CD4-positive, alpha-beta memory T cell (primary cell): ENCODE measurements at regions not wholly inside any gene's neighbourhood (a gene's known extent, or its start where the extent isn't known, plus 50 kb on each side); places are given as distances from the start of the nearest gene placed in this dataset.

ENCODE experiments used
- CTCF ChIA-PET: fragments of 350-600 bp; sonication (Branson Sonifier 250); formaldehyde crosslinking; loops from one replicate; lab custom pipeline; 2021; ENCODE audit warnings: inconsistent platforms; ENCODE audit not compliant: partially characterized antibody; lab: Charles Lee
- POLR2A ChIA-PET: fragments of 350-600 bp; sonication (Branson Sonifier 250); formaldehyde crosslinking; loops from one replicate; lab custom pipeline; 2021; ENCODE audit not compliant: partially characterized antibody; lab: Charles Lee
- DNase-seq, 5 donors: peaks; one replicate each; pipeline versions ENCODE4 v3.0.0 to v3.0.0-alpha.2; 2020 to 2022; ENCODE audit warnings: mixed read lengths in 1 of 5
- H3K27ac ChIP-seq: one replicate; pipeline ENCODE4 v1.7.0; 2013; ENCODE audit warnings: low read depth, low read length
- H3K27me3 ChIP-seq: 2 replicates; pipeline ENCODE4 v1.7.0; 2013; ENCODE audit warnings: mild to moderate bottlenecking, low read length, moderate library complexity; ENCODE audit not compliant: insufficient read depth
- H3K36me3 ChIP-seq: 2 replicates; pipeline ENCODE4 v1.7.0; 2013; ENCODE audit warnings: mild to moderate bottlenecking, low read length, moderate library complexity; ENCODE audit not compliant: insufficient read depth
- H3K4me1 ChIP-seq: 2 replicates; pipeline ENCODE4 v1.7.0; 2013; ENCODE audit warnings: mild to moderate bottlenecking, low read length, moderate library complexity; ENCODE audit not compliant: insufficient read depth
- H3K4me3 ChIP-seq, 2 donors: one replicate each; pipeline ENCODE4 v1.7.0; 2013; ENCODE audit warnings: low read length in 2 of 2, mild to moderate bottlenecking in 1 of 2
- H3K9me3 ChIP-seq, 2 donors: one replicate each; pipeline ENCODE4 v1.7.0; 2013; ENCODE audit warnings: low read length in 2 of 2, control low read depth in 1 of 2; ENCODE audit not compliant: control insufficient read depth in 1 of 2
- H3K27ac Mint-ChIP-seq, 7 donors: one replicate each; pipeline ENCODE4 v1.8.0; 2020 to 2021; ENCODE audit warnings: mixed read lengths in 7 of 7, mild to moderate bottlenecking in 6 of 7, inconsistent platforms in 3 of 7, moderate library complexity in 3 of 7
- H3K27me3 Mint-ChIP-seq, 2 donors: one replicate each; pipeline ENCODE4 v1.8.0; 2020 to 2021; ENCODE audit warnings: mixed read lengths in 2 of 2
- H3K36me3 Mint-ChIP-seq, 2 donors: one replicate each; pipeline ENCODE4 v1.8.0; 2020 to 2021; ENCODE audit warnings: mixed read lengths in 2 of 2, inconsistent platforms in 1 of 2, mild to moderate bottlenecking in 1 of 2
- H3K4me1 Mint-ChIP-seq, 4 donors: one replicate each; pipeline ENCODE4 v1.8.0; 2020 to 2021; ENCODE audit warnings: mixed read lengths in 4 of 4, mild to moderate bottlenecking in 1 of 4
- H3K4me3 Mint-ChIP-seq, 8 donors: one replicate each; pipeline ENCODE4 v1.8.0; 2020 to 2021; ENCODE audit warnings: mixed read lengths in 8 of 8, mild to moderate bottlenecking in 7 of 8, moderate library complexity in 6 of 8, inconsistent platforms in 3 of 8
- H3K9me3 Mint-ChIP-seq, 8 donors: one replicate each; pipeline ENCODE4 v1.8.0; 2020 to 2021; ENCODE audit warnings: mixed read lengths in 8 of 8, mild to moderate bottlenecking in 5 of 8, inconsistent platforms in 3 of 8, moderate library complexity in 1 of 8
- intact Hi-C: fragments of 100-400 bp; cut with micrococcal nuclease; formaldehyde crosslinking; loops from one replicate; pipeline ENCODE4 v1.15.1; 2023

- CTCF ChIA-PET: no interaction called here
- peaks cover 0 to 3% of the 10 kb centered on the region in 2 donors for H3K27me3 Mint-ChIP-seq
- Histone ChIP-seq H3K36me3 (no peaks in the 10 kb centered on the region), H3K4me1 (no peaks in the 10 kb centered on the region), H3K27me3 (no peaks in the 10 kb centered on the region), H3K27ac (no peak overlapping the region), H3K9me3 (no peaks in the 10 kb centered on the region), H3K4me3 (no peak overlapping the region)
- POLR2A ChIA-PET: no interaction called here
- no peak for DNase-seq
- no peak overlapping the region for H3K27ac Mint-ChIP-seq
- intact Hi-C loops: no loop called here
- H3K4me3 Mint-ChIP-seq: no peak overlapping the region
- H3K4me1 Mint-ChIP-seq: no peaks in the 10 kb centered on the region
- no peaks in the 10 kb centered on the region for H3K9me3 Mint-ChIP-seq
- H3K36me3 Mint-ChIP-seq: no peaks in the 10 kb centered on the region
These were observed 196.9 kb downstream of the ADAMTS15 start for GRCh38 chr11:130645164-130645842.

- Mint-ChIP-seq H3K27ac (no peak overlapping the region), H3K4me3 (no peak overlapping the region), H3K27me3 (peaks cover 0 to 3% of the 10 kb centered on the region in 2 donors), H3K4me1 (no peaks in the 10 kb centered on the region), H3K9me3 (no peaks in the 10 kb centered on the region), H3K36me3 (no peaks in the 10 kb centered on the region)
- POLR2A ChIA-PET: no interaction called here
- no peak for DNase-seq
- CTCF ChIA-PET: no interaction called here
- Histone ChIP-seq H3K4me1 (no peaks in the 10 kb centered on the region), H3K4me3 (no peak overlapping the region), H3K27me3 (no peaks in the 10 kb centered on the region), H3K27ac (no peak overlapping the region), H3K36me3 (no peaks in the 10 kb centered on the region), H3K9me3 (no peaks in the 10 kb centered on the region)
- intact Hi-C loops: no loop called here
These were observed 197.4 kb downstream of the ADAMTS15 start for GRCh38 chr11:130645843-130646197.

GRCh38 chr11:130646881-130647280 lies 198.4 kb downstream of the ADAMTS15 start:
- H3K4me3 Mint-ChIP-seq: no peak overlapping the region
- no peaks in the 10 kb centered on the region for H3K9me3 Mint-ChIP-seq
- ChIA-PET POLR2A (no interaction called here), CTCF (no interaction called here)
- Histone ChIP-seq H3K27me3 (no peaks in the 10 kb centered on the region), H3K4me3 (no peak overlapping the region), H3K4me1 (no peaks in the 10 kb centered on the region), H3K36me3 (no peaks in the 10 kb centered on the region), H3K27ac (no peak overlapping the region), H3K9me3 (no peaks in the 10 kb centered on the region)
- no peak overlapping the region for H3K27ac Mint-ChIP-seq
- H3K36me3 Mint-ChIP-seq: no peaks in the 10 kb centered on the region
- intact Hi-C loops: no loop called here
- peaks cover 0 to 3% of the 10 kb centered on the region in 2 donors for H3K27me3 Mint-ChIP-seq
- H3K4me1 Mint-ChIP-seq: no peaks in the 10 kb centered on the region
- DNase-seq: no peak

GRCh38 chr11:130647371-130647770 lies 198.9 kb downstream of the ADAMTS15 start:
- POLR2A ChIA-PET: no interaction called here
- H3K4me3 ChIP-seq: no peak overlapping the region
- no peaks in the 10 kb centered on the region for H3K27me3 ChIP-seq
- Mint-ChIP-seq H3K27ac (no peak overlapping the region), H3K27me3 (peaks cover 0 to 3% of the 10 kb centered on the region in 2 donors), H3K36me3 (no peaks in the 10 kb centered on the region), H3K9me3 (no peaks in the 10 kb centered on the region), H3K4me1 (no peaks in the 10 kb centered on the region), H3K4me3 (no peak overlapping the region)
- H3K36me3 ChIP-seq: no peaks in the 10 kb centered on the region
- intact Hi-C loops: no loop called here
- H3K27ac ChIP-seq: no peak overlapping the region
- H3K4me1 ChIP-seq: no peaks in the 10 kb centered on the region
- no peak for DNase-seq
- no peaks in the 10 kb centered on the region for H3K9me3 ChIP-seq
- CTCF ChIA-PET: no interaction called here

GRCh38 chr11:130649801-130650200 lies 201.4 kb downstream of the ADAMTS15 start:
- no peaks in the 10 kb centered on the region for H3K9me3 Mint-ChIP-seq
- POLR2A ChIA-PET: no interaction called here
- no peaks in the 10 kb centered on the region for H3K4me1 ChIP-seq

GRCh38 chr11:130650456-130651030 lies 202.1 kb downstream of the ADAMTS15 start:
- no peak for DNase-seq
- CTCF ChIA-PET: interaction anchor here (1.4 kb wide), 1 partner anchor 10 kb away, joined by 3 read pairs; no protein-coding TSS in a partner anchor
- no peaks in the 10 kb centered on the region for H3K36me3 ChIP-seq
- H3K27ac ChIP-seq: no peak overlapping the region
- H3K27me3 ChIP-seq: no peaks in the 10 kb centered on the region
- POLR2A ChIA-PET: no interaction called here
- Mint-ChIP-seq H3K9me3 (no peaks in the 10 kb centered on the region), H3K4me3 (no peak overlapping the region), H3K4me1 (no peaks in the 10 kb centered on the region), H3K27me3 (peaks cover 0 to 2% of the 10 kb centered on the region in 2 donors), H3K36me3 (no peaks in the 10 kb centered on the region), H3K27ac (no peak overlapping the region)
- no peak overlapping the region for H3K4me3 ChIP-seq
- no peaks in the 10 kb centered on the region for H3K9me3 ChIP-seq
- intact Hi-C loops: no loop called here
- H3K4me1 ChIP-seq: no peaks in the 10 kb centered on the region

More at GRCh38 chr11:130649801-130650200, 201.4 kb downstream of the ADAMTS15 start:
- no peak overlapping the region for H3K27ac ChIP-seq
- H3K4me3 ChIP-seq: no peak overlapping the region
- Mint-ChIP-seq H3K27me3 (peaks cover 0 to 2% of the 10 kb centered on the region in 2 donors), H3K36me3 (no peaks in the 10 kb centered on the region), H3K4me3 (no peak overlapping the region), H3K4me1 (no peaks in the 10 kb centered on the region), H3K27ac (no peak overlapping the region)
- H3K9me3 ChIP-seq: no peaks in the 10 kb centered on the region
- CTCF ChIA-PET: no interaction called here
- intact Hi-C loops: no loop called here
- no peak for DNase-seq
- H3K27me3 ChIP-seq: no peaks in the 10 kb centered on the region
- no peaks in the 10 kb centered on the region for H3K36me3 ChIP-seq

- H3K4me1 Mint-ChIP-seq: no peaks in the 10 kb centered on the region
- Histone ChIP-seq H3K9me3 (no peaks in the 10 kb centered on the region), H3K4me3 (no peak overlapping the region), H3K27me3 (no peaks in the 10 kb centered on the region), H3K4me1 (no peaks in the 10 kb centered on the region), H3K27ac (no peak overlapping the region), H3K36me3 (no peaks in the 10 kb centered on the region)
- no peaks in the 10 kb centered on the region for H3K36me3 Mint-ChIP-seq
- ChIA-PET CTCF (interaction anchor here (1.4 kb wide), 1 partner anchor 9 kb away, joined by 3 read pairs; no protein-coding TSS in a partner anchor), POLR2A (no interaction called here)
- intact Hi-C loops: no loop called here
- H3K9me3 Mint-ChIP-seq: peaks cover 0 to 6% (median 5%) of the 10 kb centered on the region in 8 donors
- no peak overlapping the region for H3K4me3 Mint-ChIP-seq
- H3K27ac Mint-ChIP-seq: no peak overlapping the region
- DNase-seq: no peak
- H3K27me3 Mint-ChIP-seq: peaks cover 0 to 5% of the 10 kb centered on the region in 2 donors
These were observed 202.8 kb downstream of the ADAMTS15 start for GRCh38 chr11:130651066-130651855.
